ENCODE measurements at regions not wholly inside any gene's neighbourhood (a gene's known extent, or its start where the extent isn't known, plus 50 kb on each side); places are given as distances from the start of the nearest gene placed in this dataset.

GRCh38 chr2:126802316-126802715 is 96.4 kb upstream of the TEX51 start:
- no peak for TF ChIP-seq CTCF (IDR thresholded peaks at IDR 0.05; ENCODE audit: control insufficient read depth, insufficient read depth, low read depth, low read length, missing control alignments)
- no peak overlapping the region for H3K4me3 ChIP-seq (ENCODE audit: control insufficient read depth, low read depth, low read length)
- no peak for DNase-seq (ENCODE audit: low read depth)

- no peak for DNase-seq (ENCODE audit: low read depth)
- no peak for TF ChIP-seq CTCF (IDR thresholded peaks at IDR 0.05; ENCODE audit: control insufficient read depth, insufficient read depth, low read depth, low read length, missing control alignments)
- H3K4me3 ChIP-seq (ENCODE audit: control insufficient read depth, low read depth, low read length): no peak overlapping the region
These were observed 95.8 kb upstream of the TEX51 start for GRCh38 chr2:126802774-126803433.

- no peak for DNase-seq (ENCODE audit: low read depth)
- no peak for TF ChIP-seq CTCF (IDR thresholded peaks at IDR 0.05; ENCODE audit: control insufficient read depth, insufficient read depth, low read depth, low read length, missing control alignments)
- no peak overlapping the region for H3K4me3 ChIP-seq (ENCODE audit: control insufficient read depth, low read depth, low read length)
These were observed 95.3 kb upstream of the TEX51 start for GRCh38 chr2:126803434-126803775.

- no peak for TF ChIP-seq CTCF (IDR thresholded peaks at IDR 0.05; ENCODE audit: control insufficient read depth, insufficient read depth, low read depth, low read length, missing control alignments)
- H3K4me3 ChIP-seq (ENCODE audit: control insufficient read depth, low read depth, low read length): no peak overlapping the region
- DNase-seq (ENCODE audit: low read depth): no peak
These were observed 94.3 kb upstream of the TEX51 start for GRCh38 chr2:126804347-126804746.

GRCh38 chr2:126808929-126809328 is 89.8 kb upstream of the TEX51 start:
- no peak overlapping the region for H3K4me3 ChIP-seq (ENCODE audit: control insufficient read depth, low read depth, low read length)
- DNase-seq (ENCODE audit: low read depth): no peak
- TF ChIP-seq CTCF (IDR thresholded peaks at IDR 0.05; ENCODE audit: control insufficient read depth, insufficient read depth, low read depth, low read length, missing control alignments): no peak

GRCh38 chr2:126809340-126809739 is 89.3 kb upstream of the TEX51 start:
- DNase-seq (ENCODE audit: low read depth): no peak
- no peak for TF ChIP-seq CTCF (IDR thresholded peaks at IDR 0.05; ENCODE audit: control insufficient read depth, insufficient read depth, low read depth, low read length, missing control alignments)
- H3K4me3 ChIP-seq (ENCODE audit: control insufficient read depth, low read depth, low read length): no peak overlapping the region

GRCh38 chr2:126810001-126810400 is 88.7 kb upstream of the TEX51 start:
- TF ChIP-seq CTCF (IDR thresholded peaks at IDR 0.05; ENCODE audit: control insufficient read depth, insufficient read depth, low read depth, low read length, missing control alignments): no peak
- DNase-seq (ENCODE audit: low read depth): no peak

More at GRCh38 chr2:126810001-126810400, 88.7 kb upstream of the TEX51 start:
- no peak overlapping the region for H3K4me3 ChIP-seq (ENCODE audit: control insufficient read depth, low read depth, low read length)

All from AG09309 (cell line).